ENCODE measurements at regions not wholly inside any gene's neighbourhood (a gene's known extent, or its start where the extent isn't known, plus 50 kb on each side); places are given as distances from the start of the nearest gene placed in this dataset.

- in situ Hi-C loops (cut with MboI) (no loop called here), intact Hi-C loops (cut with micrococcal nuclease) (no loop called here)
- Histone ChIP-seq H3K9me1 (ENCODE audit: control insufficient read depth, insufficient read depth, low read length) (no peaks in the 10 kb centered on the region), H3K4me1 (replicated peaks in 1 of 2; ENCODE audit: control insufficient read depth in 2 of 2, insufficient read depth in 2 of 2, low read length in 2 of 2) (peaks cover 0 to 4% of the 10 kb centered on the region in 2 experiments; a peak in 2 of 5 replicates), H3K79me2 (ENCODE audit: control insufficient read depth, insufficient read depth, low read length) (peaks cover 25% of the 10 kb centered on the region), H4K20me1 (replicated peaks; ENCODE audit: control insufficient read depth, insufficient read depth, low read length) (no peaks in the 10 kb centered on the region), H3K27ac (ENCODE audit: extremely low read depth, low read depth, low read length) (no peak overlapping the region; the same call in 2 of the 3 replicates), H2AFZ (ENCODE audit: low read depth, low read length) (no peak overlapping the region), H3K9me3 (replicated peaks; ENCODE audit: control insufficient read depth, insufficient read depth, low read depth, low read length) (no peaks in the 10 kb centered on the region), H3K36me3 (ENCODE audit: control insufficient read depth, insufficient read depth, low read length) (peaks cover 64% of the 10 kb centered on the region; the same call in 2 of the 3 replicates), H3K9ac (ENCODE audit: insufficient read depth in 1 of 2, low read depth in 2 of 2, low read length in 2 of 2) (no peak overlapping the region), H3K27me3 (ENCODE audit: control insufficient read depth in 2 of 2, insufficient read depth in 2 of 2, low read length in 2 of 2) (no peaks in the 10 kb centered on the region), H3K4me3 (no peak overlapping the region), H3K4me2 (ENCODE audit: insufficient read depth, low read length) (no peak overlapping the region)
- ChIA-PET POLR2A (no interaction called here), CTCF (ENCODE audit: low intra/inter-chr PET ratio) (no interaction called here)
- no peak for TF ChIP-seq CBFB (CRISPR knock-in tag; IDR thresholded peaks at IDR 0.05)
- TF ChIP-seq PHB2 (IDR thresholded peaks at IDR 0.05; ENCODE audit: low read depth) = no peak
- TF ChIP-seq KAT8 (IDR thresholded peaks at IDR 0.05; ENCODE audit: low read depth) = no peak
- no peak for TF ChIP-seq GTF2B (IDR thresholded peaks at IDR 0.05; ENCODE audit: extremely low read depth, insufficient read length)
- no peak for TF ChIP-seq ZNF551 (CRISPR knock-in tag; IDR thresholded peaks at IDR 0.05)
- TF ChIP-seq CBX3 (IDR thresholded peaks at IDR 0.05; ENCODE audit: borderline replicate concordance in 1 of 2, low read length in 2 of 2) = no peak
- no peak for TF ChIP-seq HOMEZ (CRISPR knock-in tag; IDR thresholded peaks at IDR 0.05)
- no peak for TF ChIP-seq TAF15 (IDR thresholded peaks at IDR 0.05; ENCODE audit: low read depth, low read length)
- TF ChIP-seq NBN (IDR thresholded peaks at IDR 0.05; ENCODE audit: low read depth) = no peak
- no peak for TF ChIP-seq ZNF583 (CRISPR knock-in tag; IDR thresholded peaks at IDR 0.05)
- TF ChIP-seq GABPB2 (CRISPR knock-in tag; conservative IDR thresholded peaks at IDR 0.05) = no peak
- TF ChIP-seq XRCC4 (IDR thresholded peaks at IDR 0.05; ENCODE audit: extremely low read depth, insufficient read depth, insufficient read length) = no peak
- TF ChIP-seq CTBP1 (IDR thresholded peaks at IDR 0.05; ENCODE audit: borderline replicate concordance) = no peak
- TF ChIP-seq ARID1B (IDR thresholded peaks at IDR 0.05) = no peak
- TF ChIP-seq SETDB1 (IDR thresholded peaks at IDR 0.05; ENCODE audit: low read length) = no peak
- TF ChIP-seq, protein P1, sequence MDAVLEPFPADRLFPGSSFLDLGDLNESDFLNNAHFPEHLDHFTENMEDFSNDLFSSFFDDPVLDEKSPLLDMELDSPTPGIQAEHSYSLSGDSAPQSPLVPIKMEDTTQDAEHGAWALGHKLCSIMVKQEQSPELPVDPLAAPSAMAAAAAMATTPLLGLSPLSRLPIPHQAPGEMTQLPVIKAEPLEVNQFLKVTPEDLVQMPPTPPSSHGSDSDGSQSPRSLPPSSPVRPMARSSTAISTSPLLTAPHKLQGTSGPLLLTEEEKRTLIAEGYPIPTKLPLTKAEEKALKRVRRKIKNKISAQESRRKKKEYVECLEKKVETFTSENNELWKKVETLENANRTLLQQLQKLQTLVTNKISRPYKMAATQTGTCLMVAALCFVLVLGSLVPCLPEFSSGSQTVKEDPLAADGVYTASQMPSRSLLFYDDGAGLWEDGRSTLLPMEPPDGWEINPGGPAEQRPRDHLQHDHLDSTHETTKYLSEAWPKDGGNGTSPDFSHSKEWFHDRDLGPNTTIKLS (IDR thresholded peaks at IDR 0.05; ENCODE audit: borderline replicate concordance, low read depth) = no peak
- TF ChIP-seq CREB3 (tag; conservative IDR thresholded peaks at IDR 0.05; ENCODE audit: low read depth) = no peak
- 78% methylated on average over 3 of the region's 3 CpGs for WGBS (ENCODE audit: insufficient coverage, low coverage, missing lambda C conversion rate)
- no TSS peak for BruUV-seq (replicated peaks)
- no peak for ATAC-seq
- FAIRE-seq = no peak
- no peak for DNase-seq (ENCODE audit: extremely low read depth in 1 of 4, low spot score in 3 of 4)
Measured at GRCh38 chr3:87828046-87828445, 230.8 kb downstream of the CGGBP1 start.
